ENCODE measurements at regions not wholly inside any gene's neighbourhood (a gene's known extent, or its start where the extent isn't known, plus 50 kb on each side); places are given as distances from the start of the nearest gene placed in this dataset.

- Mint-ChIP-seq H3K4me3 (ENCODE audit: unreplicated experiment) (no peak overlapping the region), H3K9me3 (ENCODE audit: unreplicated experiment) (peaks cover 3% of the 10 kb centered on the region), H3K4me1 (ENCODE audit: low read depth, unreplicated experiment) (peaks cover 22% of the 10 kb centered on the region), H3K27ac (ENCODE audit: unreplicated experiment) (no peak overlapping the region), H3K27me3 (ENCODE audit: unreplicated experiment) (peaks cover 8% of the 10 kb centered on the region), H3K36me3 (ENCODE audit: unreplicated experiment) (no peaks in the 10 kb centered on the region)
- DNase-seq: no peak
- no peak for TF ChIP-seq CTCF (IDR thresholded peaks at IDR 0.05; ENCODE audit: partially characterized antibody, unreplicated experiment)
These were observed 416.9 kb upstream of the IRX4 start for GRCh38 chr5:2299388-2300220.

GRCh38 chr5:2298781-2299180 lies 416.1 kb upstream of the IRX4 start:
- peaks cover 8% of the 10 kb centered on the region for H3K27me3 Mint-ChIP-seq (ENCODE audit: unreplicated experiment)
- H3K4me1 Mint-ChIP-seq (ENCODE audit: low read depth, unreplicated experiment): peaks cover 14% of the 10 kb centered on the region
- no peak for TF ChIP-seq CTCF (IDR thresholded peaks at IDR 0.05; ENCODE audit: partially characterized antibody, unreplicated experiment)
- H3K27ac Mint-ChIP-seq (ENCODE audit: unreplicated experiment): no peak overlapping the region
- DNase-seq: no peak
- no peak overlapping the region for H3K4me3 Mint-ChIP-seq (ENCODE audit: unreplicated experiment)
- H3K9me3 Mint-ChIP-seq (ENCODE audit: unreplicated experiment): peaks cover 3% of the 10 kb centered on the region
- H3K36me3 Mint-ChIP-seq (ENCODE audit: unreplicated experiment): no peaks in the 10 kb centered on the region

- peaks cover 5% of the 10 kb centered on the region for H3K36me3 Mint-ChIP-seq (ENCODE audit: unreplicated experiment)
- peaks cover 6% of the 10 kb centered on the region for H3K9me3 Mint-ChIP-seq (ENCODE audit: unreplicated experiment)
- peaks cover 8% of the 10 kb centered on the region for H3K27me3 Mint-ChIP-seq (ENCODE audit: unreplicated experiment)
- peaks cover 8% of the 10 kb centered on the region for H3K4me1 Mint-ChIP-seq (ENCODE audit: low read depth, unreplicated experiment)
- no peak overlapping the region for H3K27ac Mint-ChIP-seq (ENCODE audit: unreplicated experiment)
- no peak for TF ChIP-seq CTCF (IDR thresholded peaks at IDR 0.05; ENCODE audit: partially characterized antibody, unreplicated experiment)
- no peak for DNase-seq
- H3K4me3 Mint-ChIP-seq (ENCODE audit: unreplicated experiment): no peak overlapping the region
These were observed 415.3 kb upstream of the IRX4 start for GRCh38 chr5:2297991-2298390.

- DNase-seq: no peak
- TF ChIP-seq CTCF (IDR thresholded peaks at IDR 0.05; ENCODE audit: partially characterized antibody, unreplicated experiment): no peak
- H3K9me3 Mint-ChIP-seq (ENCODE audit: unreplicated experiment): peaks cover 6% of the 10 kb centered on the region
These were observed 412.8 kb upstream of the IRX4 start for GRCh38 chr5:2295476-2295875.

GRCh38 chr5:2293906-2294305 lies 411.2 kb upstream of the IRX4 start:
- Mint-ChIP-seq H3K9me3 (ENCODE audit: unreplicated experiment) (peaks cover 6% of the 10 kb centered on the region), H3K27ac (ENCODE audit: unreplicated experiment) (no peak overlapping the region), H3K4me3 (ENCODE audit: unreplicated experiment) (no peak overlapping the region), H3K4me1 (ENCODE audit: low read depth, unreplicated experiment) (no peaks in the 10 kb centered on the region), H3K36me3 (ENCODE audit: unreplicated experiment) (peaks cover 13% of the 10 kb centered on the region), H3K27me3 (ENCODE audit: unreplicated experiment) (peaks cover 2% of the 10 kb centered on the region)
- no peak for TF ChIP-seq CTCF (IDR thresholded peaks at IDR 0.05; ENCODE audit: partially characterized antibody, unreplicated experiment)
- DNase-seq: no peak

More at GRCh38 chr5:2295476-2295875, 412.8 kb upstream of the IRX4 start:
- Mint-ChIP-seq H3K27ac (ENCODE audit: unreplicated experiment) (no peak overlapping the region), H3K36me3 (ENCODE audit: unreplicated experiment) (peaks cover 13% of the 10 kb centered on the region), H3K4me1 (ENCODE audit: low read depth, unreplicated experiment) (no peaks in the 10 kb centered on the region), H3K4me3 (ENCODE audit: unreplicated experiment) (no peak overlapping the region), H3K27me3 (ENCODE audit: unreplicated experiment) (peaks cover 4% of the 10 kb centered on the region)

Data from glutamatergic neuron (in vitro differentiated cells).